ENCODE measurements at regions not wholly inside any gene's neighbourhood (a gene's known extent, or its start where the extent isn't known, plus 50 kb on each side); places are given as distances from the start of the nearest gene placed in this dataset.

GRCh38 chr4:137039370-137039769 is 492.9 kb downstream of the PCDH18 start:
- no peak for DNase-seq

- peak; percentile 6 for DNase-seq
Observed at GRCh38 chr4:137032222-137032621, 500.1 kb downstream of the PCDH18 start.

GRCh38 chr4:137029026-137029425 is 503.3 kb downstream of the PCDH18 start:
- DNase-seq: no peak

- no peak for DNase-seq
Observed at GRCh38 chr4:137025484-137026059, 506.7 kb downstream of the PCDH18 start.

DNA sequence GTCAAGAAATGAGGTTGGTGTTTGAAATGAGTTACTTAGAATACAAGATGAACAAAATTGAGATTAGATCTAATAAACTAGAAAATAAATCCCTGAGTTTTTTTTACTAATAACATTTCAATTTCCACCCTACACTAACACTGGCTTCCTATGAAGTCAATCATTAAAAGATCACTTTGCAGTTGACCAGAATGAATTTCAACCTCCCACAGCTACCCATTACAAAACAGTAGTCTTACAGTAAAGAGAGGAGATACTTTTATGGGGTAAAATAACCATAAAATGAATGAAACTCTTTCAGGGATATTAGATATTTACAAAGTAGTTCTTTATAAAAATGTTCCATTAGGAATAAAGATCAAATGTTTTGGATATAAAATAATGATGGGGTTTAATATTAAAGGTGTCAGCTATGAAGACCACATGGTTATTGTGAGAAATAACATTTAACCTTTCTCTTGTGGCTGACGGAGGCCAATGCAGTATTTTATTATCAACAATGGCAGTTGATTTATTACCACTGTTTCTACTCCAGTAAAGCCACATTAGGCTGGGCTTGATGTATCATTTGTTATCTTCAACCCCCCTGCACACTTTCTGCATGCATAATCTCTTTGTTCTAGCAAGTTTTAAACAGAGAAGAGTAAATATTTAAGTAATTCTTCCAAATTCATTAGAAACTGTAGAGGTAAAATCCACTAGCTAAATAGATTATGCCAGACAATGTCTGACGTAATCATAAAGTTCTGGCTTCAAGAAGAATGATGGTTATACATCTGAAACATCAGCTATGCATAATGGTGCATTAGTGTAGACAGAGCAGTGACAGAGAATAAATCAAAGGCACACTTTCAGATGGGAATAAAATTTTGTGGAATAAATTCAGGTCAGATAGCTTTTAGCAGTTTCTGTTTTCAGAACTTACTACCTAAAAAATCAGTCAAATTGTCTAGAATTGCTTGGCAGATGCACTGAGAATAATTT is 516.6 kb downstream of the PCDH18 start:
- no peak for DNase-seq

- DNase-seq: no peak
Observed at GRCh38 chr4:137000432-137000831, 531.9 kb downstream of the PCDH18 start.

DNA sequence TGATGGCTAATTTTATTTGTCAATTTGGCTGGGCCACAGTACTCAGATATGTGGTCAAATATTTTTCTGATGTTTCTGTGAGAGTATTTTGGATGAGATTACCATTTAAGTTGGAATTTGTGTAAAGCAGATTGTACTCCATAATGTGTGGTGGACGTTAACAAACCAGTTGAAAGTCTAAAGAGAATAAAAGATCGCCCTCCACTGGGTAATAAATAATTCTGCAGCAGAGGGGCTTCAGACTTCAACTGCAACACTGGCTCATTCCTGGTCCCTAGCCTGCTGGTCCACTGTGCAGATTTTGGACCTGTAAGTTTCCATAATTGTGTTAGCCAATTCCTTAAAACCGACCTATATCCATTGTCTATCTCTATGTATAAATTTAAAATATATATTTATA is 540.3 kb downstream of the PCDH18 start:
- DNase-seq: no peak

DNA sequence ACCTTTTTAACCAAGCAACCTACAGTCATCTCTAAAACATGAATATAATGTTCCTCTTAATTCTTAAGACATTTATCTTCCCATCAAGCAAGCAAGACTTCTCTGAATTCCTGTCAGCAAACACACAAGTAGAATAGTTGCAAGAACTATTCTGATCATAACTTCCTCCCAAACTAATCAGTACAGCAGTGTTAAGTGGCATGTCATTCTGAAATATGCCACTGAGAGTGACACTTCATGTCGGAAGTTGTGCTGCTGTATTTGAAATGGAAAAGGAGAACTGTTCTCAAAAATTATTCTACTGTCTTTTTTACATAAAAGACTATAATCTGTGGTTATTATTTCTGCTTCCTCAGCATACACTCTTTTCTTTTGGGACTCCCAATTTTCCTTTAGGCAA is 546.6 kb downstream of the PCDH18 start:
- no peak for DNase-seq

DNA sequence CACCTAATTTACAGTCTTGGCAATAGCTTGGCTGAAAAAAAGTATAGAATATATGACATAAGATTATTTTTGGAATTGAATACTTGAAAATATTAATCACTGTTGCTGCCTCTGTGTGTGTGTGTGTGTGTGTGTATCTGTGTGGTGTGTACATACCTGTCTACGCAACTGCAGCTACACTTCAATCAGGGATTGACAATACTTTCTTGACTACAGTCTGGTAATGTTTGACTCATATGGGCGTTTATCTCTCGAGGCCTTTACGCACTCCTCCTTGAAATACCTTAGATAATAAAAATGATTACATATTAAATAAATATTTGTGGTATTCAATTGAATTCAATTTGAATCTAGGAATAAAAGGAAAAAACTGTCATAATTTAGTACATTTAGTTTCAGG is 565.2 kb downstream of the PCDH18 start:
- no peak for DNase-seq

- no peak for DNase-seq
Observed at GRCh38 chr4:136965478-136965877, 566.8 kb downstream of the PCDH18 start.

DNA sequence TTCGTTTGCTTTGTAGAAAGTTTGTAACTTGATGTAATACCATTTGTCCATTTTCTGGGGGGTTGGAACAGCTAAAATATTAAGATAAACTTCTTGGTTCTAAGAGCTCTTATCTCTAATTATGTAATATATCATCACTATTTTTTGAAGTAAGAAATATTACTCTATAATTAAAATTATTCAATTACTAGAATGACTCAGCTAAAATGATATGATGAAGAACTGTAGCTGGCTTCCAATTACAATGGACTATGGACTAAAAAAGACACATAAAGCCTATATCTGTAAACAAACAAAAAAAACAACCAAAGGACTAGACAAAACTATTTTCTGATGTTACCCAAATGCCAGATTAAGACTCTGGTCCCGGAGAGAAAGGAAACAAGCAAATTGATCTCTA is 569.4 kb downstream of the PCDH18 start:
- DNase-seq: no peak

GRCh38 chr4:136946307-136946907 is 585.9 kb downstream of the PCDH18 start:
- no peak for DNase-seq

GRCh38 chr4:136939781-136940180 is 592.5 kb downstream of the PCDH18 start:
- no peak for DNase-seq

DNA sequence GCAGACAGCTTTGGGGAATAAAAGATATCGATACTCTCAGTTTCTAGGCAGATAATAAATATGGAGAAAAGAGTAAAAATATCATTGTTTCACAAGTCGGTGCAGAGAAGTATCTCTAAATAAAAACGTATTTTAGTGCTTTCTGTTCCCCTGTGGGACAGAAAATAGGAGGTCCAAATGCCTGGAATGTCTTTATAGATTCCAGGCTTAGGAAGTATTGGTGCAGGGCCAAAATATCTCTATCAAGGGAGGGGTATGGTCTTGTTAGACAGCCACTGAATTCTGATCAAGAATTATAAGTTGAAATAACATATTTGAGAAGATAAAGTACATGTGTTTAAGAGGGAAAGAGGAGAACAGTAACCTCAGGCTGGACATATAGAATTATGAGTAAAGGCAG is 596.4 kb downstream of the PCDH18 start:
- DNase-seq: no peak

- DNase-seq: no peak
Observed at GRCh38 chr4:136935305-136935704, 597.0 kb downstream of the PCDH18 start.

DNA sequence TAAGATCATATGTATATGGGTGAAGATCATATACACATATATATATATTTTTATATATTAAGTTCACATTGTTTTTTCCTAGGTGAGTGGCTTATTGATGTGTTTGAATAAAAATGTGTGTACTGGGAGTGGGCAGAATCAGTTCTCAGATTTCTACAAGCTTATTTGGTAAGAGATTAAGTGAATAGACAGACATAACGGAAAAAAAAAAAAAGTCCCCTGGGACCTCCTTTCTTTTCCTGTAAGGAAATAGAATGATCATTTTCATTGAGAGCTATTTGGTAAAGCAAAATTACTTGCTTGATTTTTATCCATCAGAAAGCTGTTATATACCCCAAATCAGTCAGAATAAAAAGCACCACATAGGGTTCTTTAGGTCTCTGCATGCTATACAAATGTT is 597.7 kb downstream of the PCDH18 start:
- DNase-seq: no peak

DNA sequence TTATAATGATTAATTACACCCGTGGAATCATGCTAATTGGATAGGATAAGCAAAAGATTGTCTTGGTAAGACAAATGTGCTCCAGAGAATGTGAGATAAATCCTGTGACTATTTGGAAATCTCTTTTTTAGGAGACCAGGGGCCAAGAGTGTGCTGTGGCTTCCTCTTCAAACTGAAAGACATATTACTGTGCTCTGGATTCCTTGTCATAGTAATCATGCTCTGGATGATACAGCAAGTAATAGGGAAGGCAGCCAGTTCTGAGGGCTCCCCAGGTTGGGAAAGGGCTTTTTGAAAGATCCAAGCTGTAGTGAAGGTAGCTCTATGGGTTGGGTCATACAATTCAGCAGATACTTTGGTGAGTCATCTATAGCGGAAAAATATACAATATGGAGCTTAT is 600.5 kb downstream of the PCDH18 start:
- no peak for DNase-seq

GRCh38 chr4:136928957-136929411 is 603.3 kb downstream of the PCDH18 start:
- no peak for DNase-seq

DNA sequence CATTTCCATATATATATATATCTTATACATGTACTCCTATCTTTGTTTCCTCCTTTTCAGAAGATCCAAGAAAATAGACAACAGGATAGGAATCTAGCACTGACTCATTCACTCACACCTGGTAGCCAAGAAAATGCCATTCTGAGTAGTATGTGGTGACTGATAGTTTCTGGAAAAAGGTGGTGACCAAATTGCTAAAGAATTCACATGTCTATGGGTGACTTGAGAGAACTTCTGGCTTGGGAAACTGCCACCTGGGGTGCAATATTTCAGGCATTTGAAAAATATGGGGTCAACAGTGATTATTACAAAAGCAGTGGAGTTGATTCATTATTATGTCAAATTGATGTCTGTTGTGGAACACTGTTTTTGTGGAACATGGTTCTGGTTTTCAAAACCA is 605.1 kb downstream of the PCDH18 start:
- DNase-seq: no peak

DNA sequence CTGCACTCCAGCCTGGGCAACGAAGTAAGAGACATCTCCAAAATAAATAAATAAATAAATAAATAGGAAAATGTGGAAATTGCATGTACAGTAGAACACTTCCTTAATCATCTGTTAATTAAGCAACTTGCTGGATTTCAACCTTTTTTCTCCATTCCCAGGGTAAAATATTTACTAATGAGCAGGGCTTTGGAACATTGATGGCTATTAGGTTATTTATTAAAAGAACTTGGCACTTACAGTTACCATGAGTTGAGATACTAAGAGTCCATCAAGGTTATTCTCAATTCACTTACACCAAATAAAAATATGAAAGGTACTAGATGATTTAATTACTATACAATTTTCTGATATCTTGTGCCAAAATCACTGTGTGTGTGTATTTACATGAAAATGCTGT is 607.1 kb downstream of the PCDH18 start:
- DNase-seq: no peak

GRCh38 chr4:136922066-136922465 is 610.2 kb downstream of the PCDH18 start:
- DNase-seq: no peak

DNA sequence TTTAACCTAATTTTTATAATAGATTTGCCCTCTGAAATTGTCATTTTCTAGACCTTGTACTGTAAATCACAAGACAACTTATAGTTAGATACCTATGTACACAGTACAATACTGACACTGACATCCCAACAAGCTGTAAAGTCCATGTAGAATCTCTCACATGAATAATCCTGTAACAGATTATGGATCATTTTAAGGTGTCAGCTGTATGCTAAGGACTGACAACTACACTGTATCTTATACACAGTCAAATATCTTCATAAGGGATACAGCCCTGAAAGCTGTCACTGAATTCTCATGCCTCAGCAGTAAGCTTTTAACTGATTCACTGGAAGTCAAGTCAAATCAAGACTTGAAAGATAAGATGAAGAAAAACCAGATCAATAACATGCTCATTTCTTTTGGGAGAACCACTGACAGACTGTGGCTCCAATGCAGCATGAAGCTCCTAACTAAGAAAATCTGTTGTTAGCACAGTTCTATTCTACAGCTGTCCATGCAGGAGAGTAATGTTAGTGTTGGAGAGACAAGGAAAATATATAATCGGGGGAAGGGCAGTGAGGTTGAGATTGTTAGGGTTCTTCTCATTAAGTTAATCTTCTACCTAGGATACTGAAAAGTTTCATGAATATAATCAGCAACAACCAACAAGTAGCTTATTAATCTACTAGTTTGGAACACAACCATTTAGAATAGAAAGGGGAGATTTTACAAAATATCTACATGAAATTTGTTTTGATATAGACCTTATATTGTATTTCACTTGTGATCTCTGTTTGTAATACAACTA is 612.0 kb downstream of the PCDH18 start:
- no peak for DNase-seq

DNA sequence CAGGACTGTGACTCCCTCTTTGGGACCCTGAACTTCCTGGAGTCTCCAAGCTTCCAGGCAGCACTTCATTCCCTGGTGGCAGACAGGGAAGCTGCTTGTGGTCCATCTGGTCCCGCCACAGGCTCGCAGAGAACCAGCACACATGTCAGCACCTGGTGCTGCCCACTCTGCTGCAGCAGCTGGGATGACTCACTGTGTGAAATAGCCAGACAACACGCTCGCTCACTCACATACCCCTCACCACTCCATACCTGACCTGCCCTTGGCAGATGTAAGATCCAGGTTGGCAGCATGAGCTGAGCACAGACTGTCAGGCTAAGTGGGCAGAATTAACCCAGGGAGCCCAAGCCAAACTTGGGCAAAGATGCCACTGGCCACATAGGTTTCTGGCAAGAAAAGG is 613.5 kb downstream of the PCDH18 start:
- no peak for DNase-seq
